HG03378 (cell line): ENCODE measurements at regions not wholly inside any gene's neighbourhood (a gene's known extent, or its start where the extent isn't known, plus 50 kb on each side); places are given as distances from the start of the nearest gene placed in this dataset.
"Not testable (repeated sequence)": the region's sequence is repeated elsewhere in the genome, so short reads cannot be mapped to it uniquely, and the experiment has no call there.

Experiments
- ATAC-seq: cut with Tn5 transposase; IDR thresholded peaks from one replicate; pipeline ENCODE4 v1.9.1; 2021; ENCODE audit warnings: mild to moderate bottlenecking, moderate library complexity; ENCODE audit not compliant: unreplicated experiment

- no peak for ATAC-seq
These were observed 1910.0 kb upstream of the AGA start for GRCh38 chr4:179352221-179352620.

DNA sequence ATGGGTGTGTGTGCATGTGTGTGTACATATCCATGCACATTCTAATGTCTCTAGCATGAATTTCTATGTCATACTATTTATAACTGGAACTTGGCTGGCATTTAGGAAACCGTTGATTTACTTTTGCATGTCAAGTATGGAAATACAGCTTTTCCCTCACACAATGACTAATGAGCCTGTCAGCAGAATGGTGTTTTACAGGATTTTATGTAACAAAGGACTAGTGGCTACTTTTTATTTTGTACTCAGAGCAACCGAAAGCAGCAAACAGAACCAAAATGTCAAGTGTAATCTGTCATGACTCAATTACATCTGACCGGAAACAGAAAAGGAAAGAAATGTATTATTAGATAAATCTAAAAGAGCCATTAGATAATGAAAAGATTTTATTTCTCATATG lies 1911.5 kb upstream of the AGA start:
- no peak for ATAC-seq

GRCh38 chr4:179361978-179362486 lies 1919.8 kb upstream of the AGA start:
- ATAC-seq: no peak

DNA sequence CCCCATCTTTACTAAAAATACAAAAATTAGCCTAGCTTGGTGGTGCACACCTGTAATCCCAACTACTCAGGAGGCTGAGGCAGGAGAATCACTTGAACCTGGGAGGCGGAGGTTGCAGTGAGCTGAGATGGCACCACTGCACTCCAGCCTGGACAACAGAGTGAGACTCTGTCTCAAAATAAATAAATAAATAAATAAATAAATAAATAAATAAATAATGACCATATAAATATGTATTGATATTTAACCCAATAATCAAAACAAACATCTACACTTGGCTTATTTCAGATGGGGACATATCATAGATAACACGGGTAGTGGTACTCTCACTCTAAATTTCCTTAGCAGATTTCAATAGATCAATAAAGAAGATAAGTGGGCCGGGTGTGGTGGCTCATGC lies 1923.7 kb upstream of the AGA start:
- ATAC-seq: not testable (repeated sequence)

GRCh38 chr4:179372242-179372641 lies 1930.0 kb upstream of the AGA start:
- no peak for ATAC-seq

GRCh38 chr4:179372746-179373145 lies 1930.5 kb upstream of the AGA start:
- no peak for ATAC-seq

DNA sequence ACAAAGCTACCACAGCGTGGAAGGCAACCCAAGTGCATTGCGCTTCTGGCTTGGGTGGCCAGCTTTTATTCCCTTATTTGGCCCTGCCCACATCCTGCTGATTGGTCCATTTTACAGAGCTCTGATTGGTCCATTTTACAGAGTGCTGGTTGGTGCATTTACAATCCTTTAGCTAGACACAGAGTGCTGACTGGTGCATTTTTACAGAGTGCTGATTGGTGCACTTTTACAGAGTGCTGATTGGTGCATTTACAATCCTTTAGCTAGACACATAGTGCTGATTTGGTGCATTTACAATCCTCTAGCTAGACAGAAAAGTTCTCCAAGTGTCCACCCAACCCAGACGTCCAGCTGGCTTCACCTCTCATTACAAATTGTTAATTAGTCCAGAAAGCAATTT lies 1936.6 kb upstream of the AGA start:
- ATAC-seq: not testable (repeated sequence)

GRCh38 chr4:179392787-179393186 lies 1950.5 kb upstream of the AGA start:
- ATAC-seq: no peak

DNA sequence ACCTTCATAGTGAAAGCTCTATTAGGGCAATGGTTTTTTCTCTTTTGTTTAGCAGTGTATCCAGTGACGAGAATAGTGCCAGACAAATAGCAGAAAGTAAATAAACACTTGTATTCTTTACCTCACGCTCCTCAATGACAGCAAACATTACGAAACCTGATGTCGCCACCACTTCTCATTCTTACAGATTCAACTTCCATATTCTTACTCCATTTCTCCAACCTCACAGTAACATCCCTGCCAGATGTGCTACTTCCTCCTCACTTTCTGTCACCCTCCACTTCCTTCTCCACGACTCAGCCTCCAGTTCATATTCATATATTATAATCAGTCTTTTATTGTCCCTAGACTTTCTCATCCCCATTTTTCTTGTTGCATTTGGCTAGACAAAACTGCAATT lies 1956.2 kb upstream of the AGA start:
- no peak for ATAC-seq

GRCh38 chr4:179399054-179399782 lies 1957.0 kb upstream of the AGA start:
- no peak for ATAC-seq

DNA sequence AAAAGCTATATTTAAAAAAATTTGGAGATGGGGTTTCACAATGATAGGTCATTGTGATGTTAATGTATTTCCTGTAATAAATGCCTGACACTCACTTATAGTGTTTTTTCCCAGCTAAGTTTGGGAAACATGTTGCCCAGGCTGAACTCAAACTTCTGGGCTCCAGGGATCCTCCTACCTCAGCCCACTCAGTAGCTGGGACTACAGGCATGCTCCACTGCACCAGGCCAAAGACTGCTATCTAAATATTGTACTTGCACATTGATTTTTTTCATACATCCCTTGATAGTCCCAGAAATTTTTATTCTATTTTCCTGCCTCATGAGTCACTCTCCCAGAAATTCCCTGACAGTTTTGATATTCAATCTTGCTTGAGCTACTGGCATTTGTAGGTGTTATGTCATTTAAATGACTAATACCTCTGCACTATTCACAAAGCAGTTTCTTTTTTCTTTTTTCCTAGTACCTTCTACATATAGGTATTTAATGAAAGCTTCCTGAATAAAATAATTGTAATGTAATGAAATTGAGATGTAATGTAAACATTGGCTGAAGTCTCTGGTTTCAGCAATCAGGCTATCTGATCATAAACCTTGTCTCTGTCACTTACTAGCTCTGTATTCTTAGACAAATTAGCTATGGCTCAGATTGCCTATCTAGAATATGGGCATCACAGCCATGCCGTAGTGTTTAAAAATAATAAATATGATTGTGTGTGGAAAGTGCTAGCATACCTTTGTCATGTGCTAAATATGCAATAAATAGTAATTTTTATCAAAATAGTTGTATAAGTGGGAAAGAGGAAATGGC lies 1973.0 kb upstream of the AGA start:
- no peak for ATAC-seq

- no peak for ATAC-seq
These were observed 1973.6 kb upstream of the AGA start for GRCh38 chr4:179415847-179416223.

DNA sequence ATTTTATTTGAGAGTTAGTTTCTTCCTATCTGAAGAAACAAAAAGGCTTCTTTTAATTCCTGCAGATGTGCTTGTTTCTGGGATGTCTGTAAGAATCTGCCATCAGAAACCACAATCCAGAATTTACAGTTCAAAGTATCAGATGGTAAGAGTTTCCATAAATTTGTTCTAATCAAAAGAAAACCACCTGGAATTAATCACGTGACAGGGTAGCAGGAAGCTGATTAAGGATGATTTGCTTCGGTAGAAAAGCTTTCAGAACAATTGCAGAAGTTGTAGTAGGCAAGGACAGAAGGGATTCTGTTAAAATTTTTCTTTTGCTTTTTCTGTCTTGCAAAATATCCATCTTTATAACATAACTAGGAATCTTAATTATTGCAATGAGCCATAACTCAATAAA lies 1975.1 kb upstream of the AGA start:
- no peak for ATAC-seq

DNA sequence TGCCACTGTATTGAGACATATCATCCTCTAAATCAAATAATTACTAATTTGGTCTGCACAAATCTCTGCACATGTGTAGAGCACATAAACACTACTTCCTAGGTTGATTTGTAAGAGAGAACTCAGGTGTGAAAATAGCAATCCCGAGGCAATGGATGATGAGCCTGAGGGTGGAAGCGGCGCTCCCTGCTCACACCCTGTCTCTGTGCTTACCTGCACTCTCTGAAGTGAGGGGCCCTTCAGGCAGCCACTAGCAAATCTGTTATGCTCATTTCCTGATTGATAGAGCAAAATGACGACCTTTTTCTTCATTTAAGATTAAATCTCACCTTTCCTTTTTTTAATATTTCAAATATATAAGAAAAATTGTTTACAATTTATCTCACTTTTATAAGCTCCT lies 1995.7 kb upstream of the AGA start:
- no peak for ATAC-seq

DNA sequence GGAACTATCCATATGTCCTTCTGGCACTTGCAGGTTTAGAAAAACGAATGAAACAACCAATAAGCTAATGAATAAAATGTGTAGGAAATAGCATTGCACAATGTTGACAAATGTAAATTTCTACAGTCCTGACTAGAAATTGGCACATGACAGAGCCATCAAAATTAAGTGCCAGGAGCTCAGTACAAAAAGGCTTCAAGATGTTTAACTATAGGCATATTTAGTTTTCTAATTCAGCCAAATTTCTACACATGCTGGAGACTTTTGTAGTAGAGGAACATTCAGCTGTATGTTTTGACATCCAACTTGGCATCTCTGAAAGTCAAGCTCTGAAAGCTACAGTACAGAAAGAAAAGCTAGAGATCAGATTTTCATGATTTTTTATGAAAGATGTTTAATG lies 1999.4 kb upstream of the AGA start:
- ATAC-seq: no peak

DNA sequence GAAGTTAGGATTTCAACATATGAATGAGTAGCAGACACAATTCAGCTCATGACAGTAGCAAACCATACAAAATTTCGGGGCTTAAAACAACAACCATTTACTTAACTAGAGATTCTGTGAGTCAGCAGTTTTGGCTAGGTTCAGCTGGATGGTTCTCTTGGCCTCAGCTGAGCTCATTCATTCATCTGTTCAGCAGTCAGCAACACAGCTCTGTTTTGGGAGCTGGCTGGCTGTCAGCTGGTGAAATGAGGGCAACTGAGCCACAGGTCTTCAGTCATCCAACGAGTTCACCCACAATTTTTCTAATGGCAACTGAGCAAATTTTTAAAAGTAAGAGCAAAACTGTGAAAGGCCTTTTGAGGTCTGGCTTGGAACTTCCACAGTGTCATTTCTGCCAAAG lies 2005.1 kb upstream of the AGA start:
- no peak for ATAC-seq

GRCh38 chr4:179465131-179465797 lies 2023.0 kb upstream of the AGA start:
- ATAC-seq: no peak

- ATAC-seq: no peak
These were observed 2025.6 kb upstream of the AGA start for GRCh38 chr4:179467878-179468277.

- ATAC-seq: no peak
These were observed 2029.9 kb upstream of the AGA start for GRCh38 chr4:179472164-179472563.

DNA sequence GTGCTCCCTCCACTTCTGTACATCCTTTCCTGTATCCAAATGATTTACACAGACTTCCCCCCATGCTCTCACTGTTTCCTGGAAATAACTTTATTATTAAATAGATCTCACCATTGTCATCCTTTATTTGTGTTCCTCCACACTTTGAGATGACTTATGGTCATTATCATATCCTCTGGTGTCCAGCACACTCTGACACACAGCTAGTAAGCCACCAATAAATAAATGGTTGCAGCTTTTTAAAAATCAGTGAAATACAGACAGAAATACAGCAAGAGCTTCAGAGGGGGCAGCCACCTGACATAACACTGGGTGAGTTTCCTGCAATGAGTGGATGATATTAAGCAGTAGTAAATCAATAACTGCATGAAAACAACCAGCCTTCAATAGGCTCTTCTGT lies 2036.4 kb upstream of the AGA start:
- ATAC-seq: no peak

DNA sequence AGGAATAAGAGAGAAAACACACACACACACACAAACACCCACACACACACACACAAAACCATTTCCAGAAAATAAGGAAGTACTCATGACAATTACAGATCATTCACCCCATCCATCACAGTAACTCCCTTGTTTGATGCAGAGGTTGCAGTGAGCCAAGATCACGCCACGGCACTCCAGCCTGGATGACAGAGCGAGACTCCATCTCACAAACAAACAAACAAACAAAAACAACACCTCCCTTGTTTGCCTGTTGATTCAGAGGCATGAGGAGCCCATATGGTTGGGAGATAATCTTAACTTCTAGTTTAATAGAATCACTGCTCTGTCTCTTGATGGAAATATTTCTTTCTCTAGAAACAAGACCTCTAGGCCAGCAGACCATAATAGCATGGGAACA lies 2043.5 kb upstream of the AGA start:
- ATAC-seq: no peak
